Mucosa of descending colon (tissue), 3 donors: ENCODE measurements at regions not wholly inside any gene's neighbourhood (a gene's known extent, or its start where the extent isn't known, plus 50 kb on each side); places are given as distances from the start of the nearest gene placed in this dataset.

Source experiments
- ATAC-seq: fragments of 200-7000 bp; cut with Tn5 transposase; one replicate; pipeline ENCODE4 v1.9.1; 2020; ENCODE audit warnings: mild to moderate bottlenecking, moderate library complexity
- DNase-seq, 3 donors: peaks; one replicate each; pipeline ENCODE4 v3.0.0-alpha.2; 2020
- H3K36me3 ChIP-seq: fragments of 200-600 bp; one replicate; pipeline ENCODE4 v1.8.0; 2021; ENCODE audit warnings: low read depth, mild to moderate bottlenecking
- H3K4me1 ChIP-seq: fragments of 200-600 bp; one replicate; pipeline ENCODE4 v1.8.0; 2021; ENCODE audit warnings: low read depth, mild to moderate bottlenecking
- H3K4me3 ChIP-seq: fragments of 200-600 bp; one replicate; pipeline ENCODE4 v1.8.0; 2021; ENCODE audit warnings: mild to moderate bottlenecking
- H3K9me3 ChIP-seq: fragments of 200-600 bp; one replicate; pipeline ENCODE4 v1.8.0; 2021; ENCODE audit warnings: mild to moderate bottlenecking
- intact Hi-C, 2 donors: fragments of 100-400 bp; cut with DNase I in 1 of 2; cut with micrococcal nuclease in 1 of 2; formaldehyde crosslinking; loops; one replicate each; pipeline versions ENCODE4 v1.11.0 to v1.11.1; 2022; cut with DNase I, micrococcal nuclease
- TF ChIP-seq, protein P1 (sequence below): fragments of 200-600 bp; IDR thresholded peaks from one replicate; pipeline ENCODE4 v1.8.0; 2022; ENCODE audit warnings: antibody characterized with exemption, mild to moderate bottlenecking
- donor health status: DM: no; HTN: no; CAD: no; lungs with moderate emphysema.
- donor health status: DM: no; HTN: no; CAD: no.
- donor health status: DM: no; HTN: yes; CAD: no.

DNA sequence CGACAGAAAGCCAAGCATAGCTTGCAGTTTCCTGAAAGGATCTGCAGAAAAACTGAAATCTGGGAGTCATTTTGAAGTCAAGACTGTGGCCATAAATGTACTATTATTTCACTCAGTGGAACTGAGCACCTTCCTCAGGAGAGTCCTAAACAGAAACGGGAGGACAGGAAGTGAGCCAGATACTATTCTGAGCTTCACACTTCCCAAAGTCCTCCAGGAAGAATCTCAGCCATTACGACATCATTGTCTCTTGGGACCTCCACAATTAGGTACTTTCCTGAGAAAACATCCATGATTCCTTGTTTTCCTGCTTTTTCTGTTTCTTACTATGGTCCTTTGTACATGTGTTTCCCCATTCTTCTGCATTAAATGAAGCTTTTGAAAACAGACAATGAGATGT lies 299.2 kb upstream of the USP25 start:
- Histone ChIP-seq H3K4me3 (no peak overlapping the region), H3K36me3 (no peaks in the 10 kb centered on the region), H3K9me3 (no peaks in the 10 kb centered on the region), H3K4me1 (no peaks in the 10 kb centered on the region)
- TF ChIP-seq, protein P1, sequence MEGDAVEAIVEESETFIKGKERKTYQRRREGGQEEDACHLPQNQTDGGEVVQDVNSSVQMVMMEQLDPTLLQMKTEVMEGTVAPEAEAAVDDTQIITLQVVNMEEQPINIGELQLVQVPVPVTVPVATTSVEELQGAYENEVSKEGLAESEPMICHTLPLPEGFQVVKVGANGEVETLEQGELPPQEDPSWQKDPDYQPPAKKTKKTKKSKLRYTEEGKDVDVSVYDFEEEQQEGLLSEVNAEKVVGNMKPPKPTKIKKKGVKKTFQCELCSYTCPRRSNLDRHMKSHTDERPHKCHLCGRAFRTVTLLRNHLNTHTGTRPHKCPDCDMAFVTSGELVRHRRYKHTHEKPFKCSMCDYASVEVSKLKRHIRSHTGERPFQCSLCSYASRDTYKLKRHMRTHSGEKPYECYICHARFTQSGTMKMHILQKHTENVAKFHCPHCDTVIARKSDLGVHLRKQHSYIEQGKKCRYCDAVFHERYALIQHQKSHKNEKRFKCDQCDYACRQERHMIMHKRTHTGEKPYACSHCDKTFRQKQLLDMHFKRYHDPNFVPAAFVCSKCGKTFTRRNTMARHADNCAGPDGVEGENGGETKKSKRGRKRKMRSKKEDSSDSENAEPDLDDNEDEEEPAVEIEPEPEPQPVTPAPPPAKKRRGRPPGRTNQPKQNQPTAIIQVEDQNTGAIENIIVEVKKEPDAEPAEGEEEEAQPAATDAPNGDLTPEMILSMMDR = no peak
- no peak for DNase-seq
- ATAC-seq = no peak
- intact Hi-C loops = no loop called here

DNA sequence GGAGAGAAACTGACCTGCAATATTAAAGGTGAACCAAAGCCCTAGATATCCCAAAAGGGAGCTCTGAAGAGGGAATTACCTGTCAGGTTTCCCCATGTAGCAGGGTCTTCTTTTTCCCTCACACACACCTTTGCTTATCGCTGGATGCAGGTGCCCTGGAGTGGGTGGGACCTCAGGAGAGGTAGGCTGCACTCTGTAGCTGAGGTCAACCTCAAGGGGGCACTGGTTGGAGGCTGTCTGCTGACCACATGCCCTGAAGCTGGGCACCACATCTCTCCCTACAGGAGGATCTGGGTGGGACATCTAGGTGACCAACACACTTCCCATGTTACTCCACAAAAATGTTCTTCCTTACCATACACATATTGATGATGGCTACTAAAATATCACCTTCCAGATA lies 298.7 kb upstream of the USP25 start:
- TF ChIP-seq, protein P1 = no peak
- no peak for DNase-seq
- no peaks in the 10 kb centered on the region for H3K9me3 ChIP-seq
- H3K4me1 ChIP-seq = no peaks in the 10 kb centered on the region
- no peaks in the 10 kb centered on the region for H3K36me3 ChIP-seq
- H3K4me3 ChIP-seq = no peak overlapping the region
- ATAC-seq = no peak
- intact Hi-C loops = no loop called here

DNA sequence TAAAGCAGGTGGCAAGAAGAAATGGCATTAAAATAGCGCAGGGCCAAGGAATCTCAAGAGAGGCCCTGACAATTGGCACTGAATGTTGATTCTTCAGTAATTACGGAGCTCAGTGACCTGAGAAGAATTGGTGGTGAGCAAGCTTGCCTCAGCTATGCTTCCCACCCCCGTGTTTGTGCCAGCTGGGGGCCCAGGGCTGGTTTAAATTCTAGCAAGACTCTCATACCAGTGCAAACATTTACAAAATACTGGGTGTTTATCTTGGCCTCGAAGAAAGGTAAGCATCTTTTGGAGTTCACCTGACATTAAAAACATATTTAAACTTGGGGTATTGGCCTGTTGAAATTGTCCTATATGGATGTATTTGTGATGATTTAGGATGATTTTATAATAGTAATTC lies 296.7 kb upstream of the USP25 start:
- Histone ChIP-seq H3K4me1 (no peaks in the 10 kb centered on the region), H3K9me3 (no peaks in the 10 kb centered on the region), H3K36me3 (no peaks in the 10 kb centered on the region), H3K4me3 (no peak overlapping the region)
- TF ChIP-seq, protein P1 = no peak
- intact Hi-C loops = no loop called here
- ATAC-seq (no peak), DNase-seq (no peak)

DNA sequence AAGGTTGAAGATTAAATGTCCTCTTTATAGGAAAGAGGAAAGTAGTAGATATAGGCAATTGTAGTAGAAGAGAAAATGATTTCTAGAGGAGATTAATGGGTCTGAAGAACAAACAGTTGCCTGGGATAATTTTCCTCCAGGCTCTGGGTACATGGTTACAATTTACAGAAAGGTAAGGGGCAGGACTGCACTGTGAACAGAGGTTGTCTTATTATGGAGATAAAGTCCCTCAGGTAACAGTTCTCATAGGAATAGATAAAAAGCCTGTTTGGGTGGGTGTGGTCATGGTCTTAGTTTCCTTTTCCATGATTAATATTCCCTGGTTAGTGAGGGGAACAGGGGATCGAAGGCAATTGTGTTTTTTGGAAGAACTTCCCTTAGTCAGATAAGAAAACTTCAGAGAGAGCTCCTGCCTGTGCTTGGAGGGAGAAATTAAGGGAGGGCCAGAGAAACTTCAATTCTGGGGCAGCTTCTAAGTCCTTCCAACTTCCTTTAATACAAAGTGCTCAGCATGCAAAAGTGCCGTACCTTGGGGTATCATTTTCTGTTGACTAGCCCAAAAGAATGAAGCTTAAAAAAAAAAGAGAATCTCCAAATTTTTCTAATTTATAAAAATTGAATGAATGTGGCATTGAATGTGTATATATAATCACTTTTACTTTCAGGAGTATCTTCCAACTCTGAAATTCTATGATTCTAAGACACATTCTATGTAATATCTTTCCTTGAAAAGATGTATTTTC lies 295.4 kb upstream of the USP25 start:
- TF ChIP-seq, protein P1 = no peak
- Histone ChIP-seq H3K4me3 (no peak overlapping the region), H3K9me3 (no peaks in the 10 kb centered on the region), H3K36me3 (no peaks in the 10 kb centered on the region), H3K4me1 (no peaks in the 10 kb centered on the region)
- DNase-seq (no peak), ATAC-seq (no peak)
- intact Hi-C loops = no loop called here

DNA sequence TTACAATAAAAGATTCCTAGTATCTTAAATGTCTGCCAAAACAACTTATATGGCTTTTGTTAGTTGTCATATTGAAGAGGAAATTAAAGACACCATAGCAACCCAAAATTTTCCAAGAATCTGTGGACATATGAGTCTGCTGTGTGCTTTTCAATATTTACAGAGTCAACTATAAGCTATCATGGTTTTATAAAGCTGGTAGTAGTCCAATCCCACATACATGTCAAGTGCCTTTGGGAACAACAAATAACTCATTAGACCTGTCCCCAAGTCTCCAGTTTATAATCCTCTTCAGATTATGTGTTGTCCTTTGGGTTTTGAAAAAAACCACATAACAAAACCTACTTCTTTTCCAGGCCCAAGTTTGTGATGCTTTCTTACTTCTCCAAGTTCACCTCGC lies 293.8 kb upstream of the USP25 start:
- TF ChIP-seq, protein P1 = no peak
- Histone ChIP-seq H3K9me3 (no peaks in the 10 kb centered on the region), H3K36me3 (no peaks in the 10 kb centered on the region), H3K4me1 (no peaks in the 10 kb centered on the region), H3K4me3 (no peak overlapping the region)
- DNase-seq (no peak), ATAC-seq (no peak)
- intact Hi-C loops = no loop called here

DNA sequence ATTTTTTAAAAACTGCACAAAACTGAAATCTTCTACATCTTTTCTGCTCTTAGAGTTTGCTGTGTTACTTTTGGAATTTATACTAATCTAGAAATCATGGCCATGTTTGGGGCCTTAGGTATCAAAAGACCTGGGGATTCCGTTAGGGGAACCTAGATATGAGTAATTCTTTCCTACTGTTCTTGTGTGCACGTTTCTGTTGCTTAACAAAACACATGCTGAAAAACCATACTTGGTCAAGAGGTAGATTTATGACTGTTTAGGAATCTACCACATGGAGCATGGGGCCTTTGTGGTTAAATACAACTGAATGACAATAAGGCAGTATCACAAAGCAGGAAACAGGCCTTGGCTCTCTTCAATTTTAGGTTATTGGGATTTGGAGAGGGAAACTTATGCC lies 291.9 kb upstream of the USP25 start:
- ATAC-seq (no peak), DNase-seq (no peak)
- Histone ChIP-seq H3K4me3 (no peak overlapping the region), H3K36me3 (no peaks in the 10 kb centered on the region), H3K4me1 (no peaks in the 10 kb centered on the region), H3K9me3 (no peaks in the 10 kb centered on the region)
- TF ChIP-seq, protein P1 = no peak
- intact Hi-C loops = no loop called here
